Activated CD8-positive, alpha-beta T cell treated with anti-CD3 and anti-CD28 coated beads for 36 hours (primary cell): ENCODE measurements at regions not wholly inside any gene's neighbourhood (a gene's known extent, or its start where the extent isn't known, plus 50 kb on each side); places are given as distances from the start of the nearest gene placed in this dataset.

Experiments
- ATAC-seq: fragments of 200-7000 bp; cut with Tn5 transposase; one replicate; pipeline ENCODE4 v1.10.0; 2021; ENCODE audit warnings: mild to moderate bottlenecking, moderate library complexity
- CTCF ChIA-PET: fragments of 350-600 bp; sonication (Branson Sonifier 250); formaldehyde crosslinking; loops from one replicate; lab custom pipeline; 2021; ENCODE audit warnings: antibody characterized with exemption; lab: Charles Lee
- POLR2A ChIA-PET: fragments of 350-600 bp; sonication (Branson Sonifier 250); formaldehyde crosslinking; loops from one replicate; lab custom pipeline; 2021; ENCODE audit warnings: antibody characterized with exemption; lab: Charles Lee
- DNase-seq: peaks from one replicate; pipeline ENCODE4 v3.0.0-alpha.2; 2020
- H3K27ac Mint-ChIP-seq: one replicate; pipeline ENCODE4 v1.8.0; 2021; ENCODE audit warnings: mild to moderate bottlenecking, mixed read lengths
- H3K27me3 Mint-ChIP-seq: one replicate; pipeline ENCODE4 v1.8.0; 2021; ENCODE audit warnings: mixed read lengths
- H3K36me3 Mint-ChIP-seq: one replicate; pipeline ENCODE4 v1.8.0; 2021; ENCODE audit warnings: low read depth, mixed read lengths
- H3K4me1 Mint-ChIP-seq: one replicate; pipeline ENCODE4 v1.8.0; 2021; ENCODE audit warnings: low read depth, mixed read lengths
- H3K4me3 Mint-ChIP-seq: one replicate; pipeline ENCODE4 v1.8.0; 2021; ENCODE audit warnings: mild to moderate bottlenecking, moderate library complexity, mixed read lengths
- H3K9me3 Mint-ChIP-seq: one replicate; pipeline ENCODE4 v1.8.0; 2021; ENCODE audit warnings: mixed read lengths
- intact Hi-C: fragments of 100-400 bp; cut with micrococcal nuclease; formaldehyde crosslinking; loops from one replicate; pipeline ENCODE4 v1.10.0; 2022
- TF ChIP-seq, protein P1 (sequence below): fragments of 200-600 bp; IDR thresholded peaks from one replicate; pipeline ENCODE4 v1.8.0; 2022; ENCODE audit warnings: antibody characterized with exemption, mild to moderate bottlenecking

DNA sequence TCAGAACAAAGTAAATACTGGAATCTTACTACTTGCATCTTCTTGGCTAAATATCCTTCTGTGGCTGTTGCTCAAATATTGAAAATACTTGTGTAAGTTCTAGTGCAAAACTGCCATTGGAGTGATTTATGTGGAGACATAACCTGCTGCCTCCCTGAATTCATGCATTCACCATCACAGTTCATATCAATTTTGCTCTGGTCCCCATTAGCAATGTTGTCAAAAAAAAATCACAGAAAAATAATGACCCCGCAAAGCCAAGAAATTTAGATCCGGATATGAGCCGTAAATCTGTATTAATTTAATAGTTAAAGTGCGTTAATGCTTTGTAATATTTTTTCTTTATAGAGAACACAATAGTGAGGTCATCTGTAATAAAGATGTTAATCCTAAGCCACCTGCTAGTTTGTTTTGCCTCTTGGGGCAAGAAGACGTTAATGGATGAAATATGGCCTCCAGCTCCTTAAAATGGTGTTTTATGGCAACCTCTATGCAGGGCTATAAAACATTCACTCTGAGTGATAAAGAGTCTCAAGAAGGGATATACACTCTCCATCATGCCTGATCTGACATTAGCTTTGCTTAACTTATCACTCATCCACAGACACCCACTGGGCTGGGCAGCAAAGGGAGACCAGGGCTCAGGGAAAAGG is 255.9 kb downstream of the INSC start:
- Mint-ChIP-seq H3K27ac (no peak overlapping the region), H3K27me3 (peaks cover 7% of the 10 kb centered on the region), H3K36me3 (no peaks in the 10 kb centered on the region), H3K4me3 (no peak overlapping the region), H3K9me3 (no peaks in the 10 kb centered on the region), H3K4me1 (no peaks in the 10 kb centered on the region)
- ChIA-PET POLR2A (no interaction called here), CTCF (no interaction called here)
- TF ChIP-seq, protein P1, sequence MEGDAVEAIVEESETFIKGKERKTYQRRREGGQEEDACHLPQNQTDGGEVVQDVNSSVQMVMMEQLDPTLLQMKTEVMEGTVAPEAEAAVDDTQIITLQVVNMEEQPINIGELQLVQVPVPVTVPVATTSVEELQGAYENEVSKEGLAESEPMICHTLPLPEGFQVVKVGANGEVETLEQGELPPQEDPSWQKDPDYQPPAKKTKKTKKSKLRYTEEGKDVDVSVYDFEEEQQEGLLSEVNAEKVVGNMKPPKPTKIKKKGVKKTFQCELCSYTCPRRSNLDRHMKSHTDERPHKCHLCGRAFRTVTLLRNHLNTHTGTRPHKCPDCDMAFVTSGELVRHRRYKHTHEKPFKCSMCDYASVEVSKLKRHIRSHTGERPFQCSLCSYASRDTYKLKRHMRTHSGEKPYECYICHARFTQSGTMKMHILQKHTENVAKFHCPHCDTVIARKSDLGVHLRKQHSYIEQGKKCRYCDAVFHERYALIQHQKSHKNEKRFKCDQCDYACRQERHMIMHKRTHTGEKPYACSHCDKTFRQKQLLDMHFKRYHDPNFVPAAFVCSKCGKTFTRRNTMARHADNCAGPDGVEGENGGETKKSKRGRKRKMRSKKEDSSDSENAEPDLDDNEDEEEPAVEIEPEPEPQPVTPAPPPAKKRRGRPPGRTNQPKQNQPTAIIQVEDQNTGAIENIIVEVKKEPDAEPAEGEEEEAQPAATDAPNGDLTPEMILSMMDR = no peak
- DNase-seq (no peak), ATAC-seq (no peak)
- intact Hi-C loops = no loop called here

DNA sequence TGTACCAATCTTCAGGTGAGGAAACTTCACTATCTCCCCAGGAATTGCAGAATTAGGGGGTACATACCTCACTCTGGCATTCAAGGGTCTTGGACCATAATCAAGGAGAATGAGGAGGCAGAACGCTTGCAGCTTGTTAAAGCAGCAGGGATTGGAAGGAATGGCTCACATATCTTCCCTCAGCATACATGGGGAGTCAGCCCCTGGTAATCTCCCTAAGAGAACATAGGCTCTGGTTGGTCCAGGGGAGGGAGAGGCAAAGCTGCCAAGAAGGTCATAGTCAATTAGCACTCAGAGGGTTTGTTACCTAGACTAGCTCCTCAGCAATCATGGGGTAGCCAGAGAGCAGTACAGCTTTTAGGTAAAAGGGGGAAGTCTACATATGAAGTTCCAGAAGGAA is 256.8 kb downstream of the INSC start:
- POLR2A ChIA-PET = no interaction called here
- Mint-ChIP-seq H3K9me3 (no peaks in the 10 kb centered on the region), H3K4me3 (no peak overlapping the region), H3K36me3 (no peaks in the 10 kb centered on the region), H3K27me3 (peaks cover 5% of the 10 kb centered on the region), H3K27ac (no peak overlapping the region), H3K4me1 (no peaks in the 10 kb centered on the region)
- DNase-seq (no peak), ATAC-seq (no peak)
- intact Hi-C loops = no loop called here
- CTCF ChIA-PET = no interaction called here
- TF ChIP-seq, protein P1 = no peak

DNA sequence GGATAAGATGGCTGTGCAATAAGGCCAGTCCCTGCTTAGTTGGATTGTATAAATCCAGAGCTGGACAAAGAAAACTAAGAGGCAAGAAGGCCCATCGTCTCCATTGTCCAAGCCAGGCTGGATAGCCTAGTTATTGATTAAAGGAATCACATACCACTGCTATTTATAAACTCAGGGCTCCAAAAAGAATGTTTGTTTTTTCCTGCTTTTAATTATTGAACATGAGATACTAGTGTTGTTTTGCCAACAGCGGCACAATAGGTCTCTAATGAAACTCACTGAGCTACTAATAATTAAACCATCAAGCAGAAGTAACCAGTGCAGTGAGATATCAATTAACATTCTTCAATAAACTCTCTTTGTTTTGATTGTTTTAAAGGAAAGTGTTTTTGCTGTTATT is 259.7 kb downstream of the INSC start:
- TF ChIP-seq, protein P1 = no peak
- peaks cover 3% of the 10 kb centered on the region for H3K27me3 Mint-ChIP-seq
- H3K27ac Mint-ChIP-seq = no peak overlapping the region
- H3K9me3 Mint-ChIP-seq = no peaks in the 10 kb centered on the region
- H3K36me3 Mint-ChIP-seq = no peaks in the 10 kb centered on the region
- ChIA-PET POLR2A (no interaction called here), CTCF (no interaction called here)
- H3K4me1 Mint-ChIP-seq = no peaks in the 10 kb centered on the region
- ATAC-seq = no peak
- intact Hi-C loops = no loop called here
- no peak for DNase-seq
- H3K4me3 Mint-ChIP-seq = no peak overlapping the region

DNA sequence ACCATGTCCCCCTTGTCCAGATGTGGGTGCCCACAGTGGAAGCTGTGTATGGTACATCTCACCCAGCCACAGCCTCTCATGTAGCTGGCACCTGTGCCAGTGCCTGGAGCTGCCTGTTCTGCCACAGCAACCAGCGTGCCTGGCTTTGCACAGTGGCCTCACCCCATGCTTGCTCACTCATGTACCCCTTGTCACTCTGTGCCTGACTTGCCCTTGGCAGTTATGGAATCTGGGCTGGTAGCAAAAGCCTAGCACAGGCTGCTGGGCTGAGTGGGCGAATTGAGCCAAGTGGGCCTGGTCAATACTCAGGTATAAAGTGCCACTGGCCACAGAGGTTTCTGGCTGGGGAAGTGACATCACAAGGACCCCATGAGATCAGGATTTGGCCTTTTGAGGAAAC is 264.2 kb downstream of the INSC start:
- H3K4me1 Mint-ChIP-seq = no peaks in the 10 kb centered on the region
- no peak overlapping the region for H3K4me3 Mint-ChIP-seq
- peaks cover 1% of the 10 kb centered on the region for H3K27me3 Mint-ChIP-seq
- CTCF ChIA-PET = interaction anchor here (0.7 kb wide), 1 partner anchor 10 kb away, joined by 3 read pairs; no protein-coding TSS in a partner anchor
- intact Hi-C loops = no loop called here
- no peak overlapping the region for H3K27ac Mint-ChIP-seq
- no peaks in the 10 kb centered on the region for H3K36me3 Mint-ChIP-seq
- ATAC-seq (no peak), DNase-seq (no peak)
- POLR2A ChIA-PET = no interaction called here
- TF ChIP-seq, protein P1 = no peak
- no peaks in the 10 kb centered on the region for H3K9me3 Mint-ChIP-seq

DNA sequence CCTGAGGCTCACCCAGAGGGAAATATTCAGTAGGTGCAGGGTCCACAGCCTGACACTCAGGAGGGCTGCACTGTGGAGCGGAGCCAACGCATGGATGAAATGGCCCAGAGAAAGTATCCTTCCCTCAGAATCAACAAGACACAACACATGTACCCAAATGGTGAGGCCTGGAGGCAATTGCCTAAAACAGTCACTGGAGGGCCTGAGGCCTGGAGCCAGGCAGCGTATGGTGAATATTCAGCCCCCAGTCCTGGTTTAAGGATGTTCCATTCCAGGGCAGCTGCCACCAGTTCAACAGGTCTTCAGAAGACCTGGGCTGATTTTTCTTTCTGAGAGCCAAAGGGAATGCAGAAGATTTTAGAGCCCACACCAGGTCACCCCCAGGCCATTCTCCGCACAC is 264.8 kb downstream of the INSC start:
- H3K4me1 Mint-ChIP-seq = no peaks in the 10 kb centered on the region
- H3K9me3 Mint-ChIP-seq = no peaks in the 10 kb centered on the region
- peaks cover 1% of the 10 kb centered on the region for H3K27me3 Mint-ChIP-seq
- ATAC-seq = no peak
- H3K36me3 Mint-ChIP-seq = no peaks in the 10 kb centered on the region
- no peak for DNase-seq
- no peak overlapping the region for H3K4me3 Mint-ChIP-seq
- ChIA-PET POLR2A (no interaction called here), CTCF (interaction anchor here (0.7 kb wide), 1 partner anchor 11 kb away, joined by 3 read pairs; no protein-coding TSS in a partner anchor)
- H3K27ac Mint-ChIP-seq = no peak overlapping the region
- TF ChIP-seq, protein P1 = no peak
- intact Hi-C loops = no loop called here
